ENCODE measurements at regions not wholly inside any gene's neighbourhood (a gene's known extent, or its start where the extent isn't known, plus 50 kb on each side); places are given as distances from the start of the nearest gene placed in this dataset.

DNA sequence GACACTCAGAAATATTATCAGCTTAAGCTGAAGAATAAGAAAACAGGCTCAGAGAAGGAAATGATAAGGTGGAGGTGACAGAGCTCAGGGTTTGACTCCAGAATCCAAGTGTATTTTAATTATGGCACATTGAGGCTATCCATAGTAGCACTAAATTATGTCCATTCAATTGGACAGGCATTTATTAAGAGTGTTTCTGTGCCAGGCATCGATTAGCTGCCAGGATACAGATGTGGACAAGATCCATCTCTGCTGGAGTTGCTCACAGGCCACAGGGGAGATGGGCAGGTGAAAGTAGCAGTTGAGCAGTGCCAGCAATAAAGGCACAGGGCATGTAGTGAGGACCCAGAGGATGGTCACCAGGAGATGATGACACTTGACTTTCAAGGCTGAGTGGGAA lies 592.5 kb downstream of the INSC start:
- TF ChIP-seq, protein P1, sequence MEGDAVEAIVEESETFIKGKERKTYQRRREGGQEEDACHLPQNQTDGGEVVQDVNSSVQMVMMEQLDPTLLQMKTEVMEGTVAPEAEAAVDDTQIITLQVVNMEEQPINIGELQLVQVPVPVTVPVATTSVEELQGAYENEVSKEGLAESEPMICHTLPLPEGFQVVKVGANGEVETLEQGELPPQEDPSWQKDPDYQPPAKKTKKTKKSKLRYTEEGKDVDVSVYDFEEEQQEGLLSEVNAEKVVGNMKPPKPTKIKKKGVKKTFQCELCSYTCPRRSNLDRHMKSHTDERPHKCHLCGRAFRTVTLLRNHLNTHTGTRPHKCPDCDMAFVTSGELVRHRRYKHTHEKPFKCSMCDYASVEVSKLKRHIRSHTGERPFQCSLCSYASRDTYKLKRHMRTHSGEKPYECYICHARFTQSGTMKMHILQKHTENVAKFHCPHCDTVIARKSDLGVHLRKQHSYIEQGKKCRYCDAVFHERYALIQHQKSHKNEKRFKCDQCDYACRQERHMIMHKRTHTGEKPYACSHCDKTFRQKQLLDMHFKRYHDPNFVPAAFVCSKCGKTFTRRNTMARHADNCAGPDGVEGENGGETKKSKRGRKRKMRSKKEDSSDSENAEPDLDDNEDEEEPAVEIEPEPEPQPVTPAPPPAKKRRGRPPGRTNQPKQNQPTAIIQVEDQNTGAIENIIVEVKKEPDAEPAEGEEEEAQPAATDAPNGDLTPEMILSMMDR (IDR thresholded peaks at IDR 0.05) = no peak
- TF ChIP-seq POLR2A (IDR thresholded peaks at IDR 0.05) = no peak

Data from uterus (tissue), 2 donors.